CD4-positive, alpha-beta T cell treated with Interleukin-10 for 1 hour (primary cell): ENCODE measurements at regions not wholly inside any gene's neighbourhood (a gene's known extent, or its start where the extent isn't known, plus 50 kb on each side); places are given as distances from the start of the nearest gene placed in this dataset.
"Not testable (repeated sequence)": the region's sequence is repeated elsewhere in the genome, so short reads cannot be mapped to it uniquely, and the experiment has no call there.

Experiments used
- DNase-seq: peaks from one replicate; pipeline ENCODE4 v3.0.0-alpha.2; 2020

DNA sequence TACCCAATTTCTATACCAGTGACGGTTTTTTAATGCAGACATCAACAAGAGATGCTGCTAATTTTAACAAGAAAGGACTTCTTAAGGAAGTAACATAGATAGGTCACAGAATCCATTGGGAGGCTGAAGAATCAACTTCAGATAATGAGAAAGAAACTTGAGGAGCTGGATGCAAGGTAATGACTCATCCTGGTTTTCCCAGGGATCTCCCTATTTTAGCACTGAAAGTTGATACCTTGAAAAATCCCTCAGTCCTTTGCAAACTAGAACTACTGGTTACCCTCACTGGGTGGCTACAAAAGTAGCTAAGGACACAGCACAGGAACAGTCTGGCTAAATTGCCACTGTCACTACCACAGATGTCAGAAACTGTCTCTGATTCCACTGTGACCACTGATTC lies 561.9 kb downstream of the FLRT2 start:
- no peak for DNase-seq

DNA sequence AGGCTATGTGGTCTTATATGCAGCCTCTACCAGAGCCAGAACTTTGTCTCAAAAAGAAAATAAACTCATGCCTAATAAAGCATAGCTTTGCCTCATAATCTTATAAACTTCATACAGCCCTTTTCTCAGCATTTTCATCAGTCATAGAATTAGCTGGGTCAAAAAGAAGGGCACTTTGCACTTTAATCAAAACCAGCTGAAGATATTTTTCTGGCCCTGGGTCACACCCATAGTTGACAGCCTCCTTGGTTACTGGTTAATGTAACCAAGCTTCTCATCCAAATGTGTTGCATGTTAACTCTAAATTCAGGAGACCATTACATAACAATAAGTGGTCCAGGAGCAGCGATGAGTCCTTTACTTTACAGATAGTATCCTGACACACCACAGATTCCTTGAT lies 558.2 kb downstream of the FLRT2 start:
- DNase-seq: no peak

DNA sequence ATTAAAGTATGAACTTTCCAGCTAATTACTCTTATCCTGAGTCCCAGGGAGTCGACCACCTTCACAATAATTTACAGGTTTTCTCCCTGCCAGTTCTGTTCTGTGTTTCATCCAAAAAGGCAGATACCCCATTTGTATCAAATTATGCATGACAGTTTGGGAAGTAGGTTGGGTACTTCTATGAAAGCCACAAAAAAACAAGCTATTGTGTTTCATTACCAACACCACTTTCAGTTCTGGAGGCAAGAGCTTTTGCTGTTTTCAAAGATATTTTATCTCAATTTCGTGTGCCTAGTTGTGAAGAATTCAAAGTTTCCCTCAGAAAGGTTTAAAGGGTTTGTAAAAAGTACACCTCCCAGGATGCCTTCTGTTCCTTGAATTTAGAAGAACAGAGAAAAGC lies 557.4 kb downstream of the FLRT2 start:
- DNase-seq: no peak

DNA sequence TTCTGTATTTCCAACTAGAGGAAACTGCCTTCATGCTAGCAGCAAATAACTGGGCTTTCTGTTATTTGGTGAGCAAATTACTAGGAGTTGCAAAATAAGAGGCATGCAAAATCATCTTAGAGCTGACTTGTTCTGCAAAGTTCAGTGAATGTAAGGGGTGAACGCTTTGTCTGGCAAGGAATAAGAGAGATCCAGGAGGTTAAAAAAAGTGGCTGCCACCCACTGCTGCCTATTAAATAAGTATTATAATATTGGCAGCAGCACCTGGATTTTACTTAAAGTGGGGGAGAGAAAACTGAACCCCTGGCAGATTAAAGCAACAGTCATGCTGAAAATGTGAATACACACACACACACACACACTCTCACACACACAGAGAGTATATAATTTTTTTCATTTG lies 557.0 kb downstream of the FLRT2 start:
- DNase-seq: no peak

DNA sequence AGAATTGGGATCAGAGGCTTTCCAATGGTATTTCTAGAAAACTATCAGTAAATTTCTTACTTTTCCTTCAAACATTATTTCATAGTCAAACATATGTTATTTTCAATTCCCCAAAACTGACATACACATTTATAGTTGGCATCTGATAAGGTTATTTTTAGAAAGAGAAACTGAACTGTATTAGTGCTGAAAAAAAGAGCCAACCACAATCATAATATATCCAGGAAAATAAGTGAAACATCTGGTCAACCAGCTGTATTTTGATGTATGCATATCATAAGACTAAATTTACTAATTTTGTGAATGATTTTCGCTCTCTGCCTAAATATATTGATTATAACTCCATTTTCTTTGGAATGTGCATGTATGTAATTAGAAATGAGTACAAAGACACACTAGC lies 554.2 kb downstream of the FLRT2 start:
- DNase-seq: no peak

DNA sequence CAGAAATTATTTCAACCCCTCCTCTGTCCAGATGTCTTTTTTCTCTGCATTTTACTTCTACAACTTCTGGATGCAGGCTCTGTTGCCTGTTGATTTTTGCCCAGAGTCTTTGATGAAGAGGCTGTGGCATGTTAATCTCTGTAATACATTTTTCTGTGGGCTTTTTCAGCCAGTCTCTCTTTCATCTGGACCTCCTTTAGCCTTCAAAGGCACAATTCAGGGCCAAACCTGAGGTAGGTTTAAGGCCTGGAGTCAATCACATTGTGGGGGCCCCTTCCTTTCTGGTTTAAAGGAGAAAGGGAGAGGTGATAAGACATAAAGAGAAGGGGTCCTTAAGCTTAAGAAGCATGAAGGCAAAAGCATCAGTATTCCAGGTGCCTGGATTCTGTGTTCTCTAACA lies 553.7 kb downstream of the FLRT2 start:
- DNase-seq: no peak

DNA sequence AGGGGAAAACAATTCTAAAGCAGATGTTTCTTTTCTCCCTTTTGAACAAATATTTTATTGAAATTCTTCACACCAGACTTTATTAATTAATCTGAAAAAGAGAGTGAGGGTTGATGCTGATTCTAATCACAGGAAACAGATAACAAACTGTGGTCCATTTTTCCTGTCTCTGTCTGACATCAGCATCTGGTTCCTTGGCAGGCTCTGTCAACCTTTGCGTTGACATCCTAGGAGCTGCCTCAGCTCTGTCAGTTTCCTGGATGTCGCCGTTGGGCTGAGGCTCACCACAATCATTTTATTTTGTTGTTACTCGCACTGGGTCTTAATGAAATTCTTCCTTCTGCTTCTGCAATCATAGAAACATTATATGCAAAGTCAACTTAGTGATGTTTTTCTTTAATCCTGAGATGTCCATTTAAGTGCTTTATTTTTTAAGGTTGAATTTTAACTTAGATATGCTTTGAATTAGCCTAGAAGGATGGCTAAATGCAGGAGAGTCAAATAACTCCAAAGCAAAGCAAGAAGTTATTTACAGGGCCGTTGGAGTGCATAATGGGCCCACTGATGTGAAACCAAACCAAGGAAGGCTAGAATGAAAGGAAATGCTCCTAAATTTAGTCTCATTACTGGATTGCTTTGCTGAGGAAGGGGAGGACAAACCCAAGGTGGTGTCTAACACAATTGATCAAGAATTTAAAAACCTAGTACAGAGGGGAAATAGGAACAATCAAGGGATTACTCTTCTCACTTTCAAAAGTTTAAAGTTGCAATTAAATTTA lies 542.4 kb downstream of the FLRT2 start:
- no peak for DNase-seq

DNA sequence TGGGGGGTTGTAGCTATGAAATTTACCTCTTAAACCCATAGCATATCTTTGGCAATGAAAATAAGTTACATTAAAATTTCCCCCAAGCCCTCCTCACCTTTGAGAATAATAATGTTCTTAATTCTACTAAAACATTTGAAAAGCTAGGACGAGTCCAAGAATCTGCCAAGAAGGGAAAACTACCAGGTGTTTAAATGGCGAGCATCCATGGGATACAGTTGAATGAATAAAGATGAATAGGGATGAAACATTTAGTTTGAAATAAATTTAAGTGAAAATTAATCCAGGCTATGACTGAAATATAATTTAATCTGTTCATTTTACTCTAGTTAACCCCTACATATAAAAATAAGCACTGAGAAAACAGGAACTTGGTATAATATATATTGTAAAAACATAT lies 536.7 kb downstream of the FLRT2 start:
- DNase-seq: no peak

DNA sequence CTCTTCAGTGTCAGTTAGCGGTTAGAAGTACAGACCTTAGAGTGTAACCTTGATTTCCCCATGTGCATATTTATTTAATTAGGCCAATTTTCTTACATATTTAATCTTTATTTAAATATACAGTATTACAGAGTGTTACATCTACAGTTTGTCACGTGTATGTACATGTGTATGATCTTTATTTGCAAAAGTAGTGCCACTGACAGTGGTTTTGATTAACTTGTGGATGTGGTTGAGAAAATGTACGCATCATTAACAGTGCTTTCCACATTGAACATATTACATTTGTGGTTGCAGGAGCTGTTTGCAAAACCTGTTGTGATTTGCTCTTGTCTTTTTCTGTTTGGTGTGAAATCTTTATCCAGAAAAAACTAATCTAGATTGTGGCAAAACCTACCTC lies 535.5 kb downstream of the FLRT2 start:
- no peak for DNase-seq

DNA sequence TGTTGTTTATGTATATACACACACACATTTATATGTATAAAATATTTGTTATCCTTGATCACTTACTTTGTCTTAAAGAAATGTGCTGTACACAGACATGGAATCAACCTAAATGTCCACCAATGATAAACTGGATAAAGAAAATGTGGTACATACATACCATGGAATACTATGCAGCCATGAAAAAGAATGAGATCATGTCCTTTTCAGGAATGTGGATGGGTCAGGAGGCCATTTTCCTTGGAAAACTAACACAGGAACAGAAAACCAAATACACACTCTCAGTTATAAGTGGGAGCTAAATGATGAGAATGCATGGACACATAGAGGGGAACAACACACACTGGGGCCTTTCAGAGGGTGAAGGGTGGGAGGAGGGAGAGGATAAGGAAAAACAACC lies 534.7 kb downstream of the FLRT2 start:
- not testable (repeated sequence) for DNase-seq

DNA sequence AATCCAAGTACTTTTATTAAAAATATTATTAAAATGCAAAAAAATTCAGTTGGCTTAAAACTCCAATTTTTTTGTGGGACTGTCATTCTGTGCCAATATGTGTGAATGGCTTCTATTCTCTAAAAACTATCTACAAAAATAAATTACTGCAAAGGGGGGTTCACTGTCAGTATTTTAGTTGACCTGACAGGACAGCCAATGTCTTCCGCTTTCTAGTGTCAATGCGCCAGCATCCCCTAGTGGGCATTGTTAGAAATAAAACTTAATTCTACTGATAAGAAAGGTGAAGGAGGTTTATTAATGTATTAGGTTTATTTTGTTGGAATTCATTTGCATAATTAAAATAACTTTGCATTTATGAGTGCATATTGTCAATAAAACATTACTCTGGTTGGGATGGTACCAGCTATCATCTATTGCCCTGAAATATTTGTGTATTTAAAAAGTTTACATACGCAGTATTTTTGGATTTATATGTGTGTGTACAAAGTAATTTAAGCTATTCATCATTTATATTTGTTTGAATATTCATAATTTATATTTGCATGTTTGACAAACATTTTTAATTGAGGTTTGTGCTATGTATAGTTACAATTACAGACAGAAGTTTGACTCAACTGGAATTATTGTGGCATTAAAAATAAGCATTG lies 527.2 kb downstream of the FLRT2 start:
- peak; percentile 26 for DNase-seq

DNA sequence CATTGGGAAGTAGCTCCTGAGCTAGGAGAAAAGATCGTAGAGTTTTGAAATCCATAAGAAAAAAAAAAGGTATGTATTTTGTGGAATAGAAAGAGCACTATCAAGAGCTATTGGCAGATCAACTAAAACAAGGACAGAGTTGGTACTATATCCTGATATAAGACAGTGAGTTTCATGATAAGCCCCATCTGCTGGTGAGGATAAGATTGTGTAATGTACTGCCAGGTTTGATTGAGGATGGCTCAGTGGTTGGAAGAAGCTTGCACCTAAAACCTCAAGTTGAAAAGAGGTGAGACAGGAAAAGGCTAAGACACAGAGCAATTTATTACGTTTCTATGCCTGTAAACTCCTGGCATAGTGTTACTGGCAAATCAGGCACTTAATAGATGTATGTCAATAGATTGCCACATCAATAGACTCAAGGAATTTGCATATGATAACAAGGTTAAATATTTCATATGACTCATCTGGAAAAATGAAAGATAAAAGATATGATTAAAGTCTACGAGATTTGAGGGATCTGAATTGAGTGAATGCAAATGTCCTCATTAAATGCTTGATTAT lies 525.6 kb downstream of the FLRT2 start:
- DNase-seq: no peak

DNA sequence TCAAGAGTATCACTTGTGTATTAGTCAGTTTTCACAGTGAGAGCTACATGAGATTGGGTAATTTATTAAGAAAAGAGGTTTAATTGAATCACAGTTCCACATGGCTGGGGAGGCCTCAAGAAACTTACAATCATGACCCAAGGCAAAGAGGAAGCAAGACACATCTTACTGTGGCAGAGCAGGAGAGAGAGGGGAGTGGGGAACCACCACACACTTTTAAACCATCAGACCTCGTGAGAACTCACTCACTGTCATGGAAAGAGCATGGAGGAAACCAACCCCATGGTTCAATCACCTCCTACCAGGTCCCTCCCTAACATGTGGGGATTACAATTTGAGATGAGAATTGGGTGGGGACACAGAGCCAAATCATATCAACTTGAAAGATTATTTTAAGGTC lies 522.9 kb downstream of the FLRT2 start:
- no peak for DNase-seq

DNA sequence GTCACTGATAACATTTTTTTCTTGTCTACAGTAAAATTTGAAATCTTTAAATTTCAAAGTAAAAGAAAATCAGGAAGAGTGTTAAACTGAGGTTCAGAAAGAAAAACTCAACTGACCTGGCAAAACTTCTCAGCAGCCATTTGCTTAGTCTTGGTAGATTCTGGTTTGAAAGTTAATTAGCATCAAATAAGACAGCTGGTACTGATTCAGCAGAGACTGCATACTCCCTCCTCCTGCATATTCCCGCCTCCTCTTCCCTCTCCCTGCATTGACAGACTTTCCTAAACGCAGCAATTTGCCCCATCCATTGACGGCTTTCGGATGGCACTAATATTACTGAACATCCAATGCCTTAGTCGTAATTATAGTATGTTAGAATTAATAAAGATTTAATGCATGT lies 520.8 kb downstream of the FLRT2 start:
- no peak for DNase-seq

DNA sequence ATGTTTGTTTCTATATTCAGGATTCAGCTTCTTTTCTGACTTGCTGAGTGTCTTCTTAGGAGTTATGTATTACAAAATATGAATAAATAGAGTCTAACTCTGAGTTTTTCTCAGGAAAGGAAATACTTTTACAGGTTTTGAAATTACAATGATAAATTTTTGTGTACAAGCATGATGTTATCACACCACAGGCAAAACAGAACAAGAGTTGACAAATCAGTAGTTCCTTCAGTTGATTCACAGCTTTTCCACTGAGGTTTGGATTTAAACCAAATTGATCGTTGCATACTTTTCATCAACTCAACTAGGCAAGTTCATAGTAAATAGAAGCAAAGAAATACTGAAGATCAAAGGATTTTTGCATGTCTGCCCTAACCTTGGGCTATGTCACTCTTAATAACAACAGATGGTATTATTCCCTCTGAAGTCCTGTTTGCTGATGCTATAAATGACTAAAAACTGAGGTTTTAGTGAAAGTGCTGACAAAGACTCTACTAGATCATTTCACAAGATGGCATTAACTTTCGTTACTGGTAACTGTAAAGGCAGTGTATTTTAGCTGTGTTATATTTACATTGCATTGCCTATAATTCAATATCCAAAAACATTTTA lies 520.2 kb downstream of the FLRT2 start:
- DNase-seq: no peak

DNA sequence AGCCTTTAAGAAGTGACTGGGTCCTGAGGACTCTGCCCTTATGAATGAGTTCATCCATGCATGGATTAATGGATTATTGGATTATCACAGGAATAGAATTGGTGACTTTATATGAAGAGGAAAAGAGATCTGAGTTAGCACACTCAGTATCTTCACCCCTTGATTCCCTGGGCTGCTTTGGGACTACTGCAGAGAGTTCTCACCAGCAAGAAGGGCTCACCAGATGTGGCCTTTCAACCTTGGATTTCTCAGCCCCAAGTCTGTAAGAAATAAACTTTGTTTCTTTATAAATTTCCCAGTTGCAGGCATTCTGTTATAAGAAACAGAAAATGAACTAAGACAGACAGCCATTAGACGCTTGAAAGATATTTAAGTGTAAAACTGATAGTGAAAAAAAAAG lies 509.2 kb downstream of the FLRT2 start:
- DNase-seq: no peak

DNA sequence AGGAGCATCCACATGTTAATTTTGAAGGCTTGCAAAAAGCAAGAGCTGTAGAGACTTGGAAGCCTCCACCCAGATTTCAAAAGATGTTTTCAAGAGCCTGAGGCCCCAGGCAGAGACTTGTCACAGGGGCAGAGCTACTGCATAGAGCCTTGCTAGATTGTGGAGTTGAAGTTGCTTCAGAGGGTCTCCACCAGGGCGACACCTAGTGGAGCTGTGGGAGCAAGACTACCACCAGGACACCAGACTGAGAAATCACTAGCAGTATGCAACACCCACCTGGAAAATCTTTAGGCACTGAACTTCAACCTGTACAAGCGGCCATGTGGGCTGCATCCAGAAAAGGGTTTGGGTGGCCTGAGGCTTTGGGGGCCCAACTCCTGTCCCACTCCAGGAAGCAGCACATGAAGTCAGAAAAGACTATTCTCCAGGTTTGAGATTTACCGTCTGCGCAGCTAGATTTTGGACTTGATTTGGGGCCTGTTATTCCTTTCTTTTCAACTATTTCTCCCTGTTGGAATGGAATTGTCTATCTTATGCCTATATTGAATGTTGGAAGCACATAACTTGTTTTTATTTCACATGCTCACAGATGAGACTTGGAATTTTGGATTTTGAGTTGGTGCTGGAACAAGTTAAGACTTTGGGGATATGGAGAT lies 508.6 kb downstream of the FLRT2 start:
- DNase-seq: peak; percentile 39

DNA sequence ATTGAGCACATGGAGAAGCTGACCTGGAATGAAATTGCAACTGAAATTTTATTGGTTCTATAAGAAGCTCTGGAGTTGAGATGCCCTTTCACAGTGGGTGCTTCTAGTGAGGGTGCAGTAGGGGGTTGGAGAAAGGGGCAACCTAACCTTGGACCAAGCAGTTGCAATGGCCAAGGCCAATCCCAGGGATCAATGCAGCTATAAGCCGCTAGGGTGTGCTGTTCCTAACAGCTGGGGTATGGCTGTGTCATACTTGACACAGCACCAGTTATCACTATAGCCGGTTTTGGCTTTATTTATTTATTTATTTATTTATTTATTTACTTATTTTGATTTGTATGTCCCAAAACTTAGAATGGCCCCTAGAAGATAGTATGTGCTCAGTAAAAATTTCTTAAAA lies 505.9 kb downstream of the FLRT2 start:
- peak; percentile 8 for DNase-seq

DNA sequence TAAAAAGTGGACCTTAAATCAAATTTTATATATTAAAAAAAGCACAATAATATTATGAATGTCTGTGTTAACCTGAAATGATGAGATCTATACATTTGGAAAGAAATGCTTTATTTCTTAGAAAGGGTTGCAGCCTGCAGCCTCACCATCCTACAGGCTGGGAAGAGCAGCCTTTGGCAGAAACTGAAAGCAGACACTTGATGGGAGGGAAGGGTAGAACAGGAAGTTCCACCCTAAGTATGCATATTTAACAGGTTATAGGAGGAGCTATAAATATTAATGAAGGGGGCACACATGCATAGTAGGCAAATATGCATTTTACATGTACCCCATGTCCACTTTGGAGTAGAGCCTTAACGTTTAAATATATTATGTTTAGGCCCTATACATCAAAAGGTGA lies 498.0 kb downstream of the FLRT2 start:
- no peak for DNase-seq

DNA sequence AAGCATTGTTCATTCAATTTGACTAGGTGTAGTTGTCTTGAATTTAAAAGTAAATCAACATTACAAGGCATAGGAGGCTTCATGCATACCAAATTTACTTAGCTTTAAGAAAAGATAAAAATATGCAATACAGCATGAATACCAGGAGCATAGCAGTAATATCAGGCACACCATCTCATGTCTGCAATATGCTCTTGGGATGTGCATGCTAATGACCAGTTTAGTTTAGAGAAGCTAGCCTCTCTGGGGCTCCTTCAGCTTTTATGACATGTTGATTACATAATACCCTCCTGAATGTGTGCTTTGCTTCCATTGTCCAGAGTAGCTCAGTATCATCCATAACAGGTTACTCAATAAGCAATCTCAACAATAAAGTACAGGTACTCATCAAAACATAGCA lies 497.2 kb downstream of the FLRT2 start:
- no peak for DNase-seq

DNA sequence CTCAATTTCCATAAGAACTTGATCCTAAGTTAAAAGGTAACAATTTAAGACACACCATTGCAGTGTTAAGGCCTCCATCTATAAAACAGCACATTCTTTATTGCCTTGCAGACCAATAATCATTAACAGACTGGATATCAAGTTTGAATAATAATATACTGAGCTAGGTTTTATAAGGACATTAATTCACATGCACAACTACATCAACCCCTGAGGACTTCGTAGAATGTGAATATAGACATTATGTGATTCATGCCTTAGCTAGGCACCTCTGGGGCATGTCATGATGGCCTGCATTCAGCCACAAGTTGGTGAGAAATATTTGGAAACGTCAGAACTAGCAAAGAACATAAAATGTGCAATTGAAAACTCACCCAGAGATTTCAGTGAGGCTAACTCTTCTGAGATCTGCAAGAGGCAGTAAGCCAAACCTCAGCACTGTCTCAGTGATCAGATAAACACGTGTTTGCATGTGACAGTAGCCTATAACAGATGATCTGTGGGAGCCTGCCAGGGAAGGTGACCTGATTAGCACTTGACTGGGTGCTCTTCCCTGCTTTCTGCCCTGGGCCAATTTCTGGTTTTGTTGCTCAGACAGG lies 492.2 kb downstream of the FLRT2 start:
- DNase-seq: no peak

DNA sequence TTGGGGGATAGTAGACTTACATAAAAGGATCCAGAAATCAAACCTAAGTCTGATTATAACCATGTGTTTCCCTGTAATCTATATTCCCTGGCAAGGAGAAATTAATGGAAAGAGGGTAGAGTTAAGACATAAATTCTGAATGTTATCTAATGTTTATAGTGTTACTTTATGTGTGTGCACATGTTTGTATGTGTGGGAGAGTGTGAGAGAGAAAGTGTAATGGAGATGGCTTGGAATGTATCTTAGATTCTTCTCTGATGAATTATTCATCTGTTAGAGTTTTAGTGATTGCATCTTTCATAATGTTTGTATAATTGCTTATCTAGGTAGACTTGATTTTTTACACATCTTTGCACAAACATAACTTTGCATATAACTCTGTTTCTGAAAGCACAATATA lies 490.9 kb downstream of the FLRT2 start:
- no peak for DNase-seq

DNA sequence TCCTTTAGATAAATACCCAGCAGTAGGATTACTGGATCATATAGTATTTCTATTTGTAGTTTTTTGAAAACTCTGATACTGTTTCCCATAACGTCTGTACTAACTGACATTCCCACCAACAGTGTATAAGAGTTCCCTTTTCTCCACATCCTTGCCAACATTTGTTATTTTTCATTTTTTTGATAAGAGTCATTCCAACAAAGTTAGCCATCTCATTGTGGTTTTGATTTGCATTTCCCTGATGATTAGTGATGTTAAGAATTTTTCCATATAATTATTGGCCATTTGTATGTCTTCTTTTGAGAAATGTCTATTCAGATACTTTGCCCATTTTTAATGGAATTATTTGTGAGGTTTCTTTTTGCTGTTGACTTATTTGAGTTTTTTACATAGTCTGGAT lies 486.0 kb downstream of the FLRT2 start:
- no peak for DNase-seq
